NCI-H1417 treated with DMSO at 0.1 percent for 48 hours (cell line): ENCODE measurements at regions not wholly inside any gene's neighbourhood (a gene's known extent, or its start where the extent isn't known, plus 50 kb on each side); places are given as distances from the start of the nearest gene placed in this dataset.
"Not testable (repeated sequence)": the region's sequence is repeated elsewhere in the genome, so short reads cannot be mapped to it uniquely, and the experiment has no call there.

Source experiments
- DNase-seq: peaks from one replicate; lab custom pipeline; 2025; lab: John Stamatoyannopoulos, UW

- no peak for DNase-seq
Observed at GRCh38 chr2:35125278-35125677, 1230.3 kb upstream of the CRIM1 start.

- DNase-seq, result no peak
Observed at GRCh38 chr2:35116151-35116550, 1239.4 kb upstream of the CRIM1 start.

- no peak for DNase-seq
Observed at GRCh38 chr2:35114765-35115164, 1240.8 kb upstream of the CRIM1 start.

GRCh38 chr2:35112367-35112766 is 1243.2 kb upstream of the CRIM1 start:
- not testable (repeated sequence) for DNase-seq

GRCh38 chr2:35104309-35104708 is 1251.3 kb upstream of the CRIM1 start:
- no peak for DNase-seq

- no peak for DNase-seq
Observed at GRCh38 chr2:35099342-35099741, 1256.2 kb upstream of the CRIM1 start.

- no peak for DNase-seq
Observed at GRCh38 chr2:35082072-35082471, 1273.5 kb upstream of the CRIM1 start.

GRCh38 chr2:35081622-35082015 is 1274.0 kb upstream of the CRIM1 start:
- DNase-seq, result no peak

- DNase-seq, result no peak
Observed at GRCh38 chr2:35081001-35081621, 1274.5 kb upstream of the CRIM1 start.

- DNase-seq, result no peak
Observed at GRCh38 chr2:35080231-35080910, 1275.2 kb upstream of the CRIM1 start.

GRCh38 chr2:35067420-35067819 is 1288.2 kb upstream of the CRIM1 start:
- no peak for DNase-seq

GRCh38 chr2:35063836-35064235 is 1291.7 kb upstream of the CRIM1 start:
- no peak for DNase-seq

- no peak for DNase-seq
Observed at GRCh38 chr2:35035883-35036282, 1319.7 kb upstream of the CRIM1 start.

GRCh38 chr2:35033748-35034147 is 1321.8 kb upstream of the CRIM1 start:
- DNase-seq, result no peak

GRCh38 chr2:35023545-35023944 is 1332.0 kb upstream of the CRIM1 start:
- DNase-seq, result no peak

GRCh38 chr2:35000453-35000852 is 1355.1 kb upstream of the CRIM1 start:
- DNase-seq, result no peak

GRCh38 chr2:34998741-34999140 is 1356.8 kb upstream of the CRIM1 start:
- no peak for DNase-seq

- no peak for DNase-seq
Observed at GRCh38 chr2:34997779-34998178, 1357.8 kb upstream of the CRIM1 start.

- no peak for DNase-seq
Observed at GRCh38 chr2:34995196-34995595, 1360.4 kb upstream of the CRIM1 start.

- DNase-seq, result no peak
Observed at GRCh38 chr2:34991508-34992274, 1363.9 kb upstream of the CRIM1 start.

GRCh38 chr2:34985474-34985873 is 1370.1 kb upstream of the CRIM1 start:
- DNase-seq, result no peak

GRCh38 chr2:34980689-34981088 is 1374.9 kb upstream of the CRIM1 start:
- DNase-seq, result no peak

- DNase-seq, result no peak
Observed at GRCh38 chr2:34979148-34979547, 1376.4 kb upstream of the CRIM1 start.
